ENCODE measurements at regions not wholly inside any gene's neighbourhood (a gene's known extent, or its start where the extent isn't known, plus 50 kb on each side); places are given as distances from the start of the nearest gene placed in this dataset.

- TF ChIP-seq EP300 (IDR thresholded peaks at IDR 0.05; ENCODE audit: borderline replicate concordance) (no peak), FOXM1 (IDR thresholded peaks at IDR 0.05; ENCODE audit: borderline replicate concordance, low read depth) (no peak), TEAD4 (IDR thresholded peaks at IDR 0.05) (no peak), TAF1 (IDR thresholded peaks at IDR 0.05; ENCODE audit: low read depth) (no peak), EGR1 (IDR thresholded peaks at IDR 0.05) (no peak), CREB1 (IDR thresholded peaks at IDR 0.05; ENCODE audit: low read depth) (no peak), USF1 (IDR thresholded peaks at IDR 0.05) (no peak), MAX (IDR thresholded peaks at IDR 0.05) (no peak), ZBTB7A (IDR thresholded peaks at IDR 0.05; ENCODE audit: low read depth) (no peak), RAD21 (IDR thresholded peaks at IDR 0.05; ENCODE audit: low read depth) (no peak), REST (IDR thresholded peaks at IDR 0.05; ENCODE audit: low read depth) (no peak), YY1 (IDR thresholded peaks at IDR 0.05; ENCODE audit: low read depth) (no peak), CEBPB (IDR thresholded peaks at IDR 0.05) (no peak), TCF12 (IDR thresholded peaks at IDR 0.05; ENCODE audit: low read depth) (no peak)
Measured at GRCh38 chr17:77324227-77324626, 183.5 kb downstream of the SEC14L1 start.

- TF ChIP-seq FOXM1 (IDR thresholded peaks at IDR 0.05; ENCODE audit: borderline replicate concordance, low read depth) (no peak), TEAD4 (IDR thresholded peaks at IDR 0.05) (no peak), USF1 (IDR thresholded peaks at IDR 0.05) (no peak), NFIC (IDR thresholded peaks at IDR 0.05) (no peak), RAD21 (IDR thresholded peaks at IDR 0.05; ENCODE audit: low read depth) (no peak), MAX (IDR thresholded peaks at IDR 0.05) (no peak), TCF12 (IDR thresholded peaks at IDR 0.05; ENCODE audit: low read depth) (no peak), TAF1 (IDR thresholded peaks at IDR 0.05; ENCODE audit: low read depth) (no peak), EGR1 (IDR thresholded peaks at IDR 0.05) (no peak), REST (IDR thresholded peaks at IDR 0.05; ENCODE audit: low read depth) (no peak), CREB1 (IDR thresholded peaks at IDR 0.05; ENCODE audit: low read depth) (no peak), ZBTB7A (IDR thresholded peaks at IDR 0.05; ENCODE audit: low read depth) (no peak), CEBPB (IDR thresholded peaks at IDR 0.05) (no peak), EP300 (IDR thresholded peaks at IDR 0.05; ENCODE audit: borderline replicate concordance) (no peak), YY1 (IDR thresholded peaks at IDR 0.05; ENCODE audit: low read depth) (no peak)
Measured at GRCh38 chr17:77325577-77326075, 184.9 kb downstream of the SEC14L1 start.

GRCh38 chr17:77326076-77326591 is 185.4 kb downstream of the SEC14L1 start:
- TF ChIP-seq ZBTB7A (IDR thresholded peaks at IDR 0.05; ENCODE audit: low read depth) = no peak
- no peak for TF ChIP-seq CEBPB (IDR thresholded peaks at IDR 0.05)
- TF ChIP-seq FOXM1 (IDR thresholded peaks at IDR 0.05; ENCODE audit: borderline replicate concordance, low read depth) = no peak
- no peak for TF ChIP-seq MAX (IDR thresholded peaks at IDR 0.05)
- no peak for TF ChIP-seq EP300 (IDR thresholded peaks at IDR 0.05; ENCODE audit: borderline replicate concordance)
- no peak for TF ChIP-seq EGR1 (IDR thresholded peaks at IDR 0.05)
- TF ChIP-seq TEAD4 (IDR thresholded peaks at IDR 0.05) = no peak
- TF ChIP-seq USF1 (IDR thresholded peaks at IDR 0.05) = no peak
- TF ChIP-seq RAD21 (IDR thresholded peaks at IDR 0.05; ENCODE audit: low read depth) = no peak
- TF ChIP-seq TAF1 (IDR thresholded peaks at IDR 0.05; ENCODE audit: low read depth) = no peak
- no peak for TF ChIP-seq YY1 (IDR thresholded peaks at IDR 0.05; ENCODE audit: low read depth)
- TF ChIP-seq TCF12 (IDR thresholded peaks at IDR 0.05; ENCODE audit: low read depth) = no peak

GRCh38 chr17:77326636-77327035 is 185.9 kb downstream of the SEC14L1 start:
- TF ChIP-seq EP300 (IDR thresholded peaks at IDR 0.05; ENCODE audit: borderline replicate concordance) (no peak), CEBPB (IDR thresholded peaks at IDR 0.05) (no peak)

GRCh38 chr17:77327181-77327565 is 186.4 kb downstream of the SEC14L1 start:
- no peak for TF ChIP-seq ZBTB7A (IDR thresholded peaks at IDR 0.05; ENCODE audit: low read depth)
- TF ChIP-seq CEBPB (IDR thresholded peaks at IDR 0.05) = no peak
- no peak for TF ChIP-seq CREB1 (IDR thresholded peaks at IDR 0.05; ENCODE audit: low read depth)
- TF ChIP-seq NFIC (IDR thresholded peaks at IDR 0.05) = no peak
- no peak for TF ChIP-seq YY1 (IDR thresholded peaks at IDR 0.05; ENCODE audit: low read depth)
- TF ChIP-seq REST (IDR thresholded peaks at IDR 0.05; ENCODE audit: low read depth) = no peak
- no peak for TF ChIP-seq FOXM1 (IDR thresholded peaks at IDR 0.05; ENCODE audit: borderline replicate concordance, low read depth)
- no peak for TF ChIP-seq EGR1 (IDR thresholded peaks at IDR 0.05)
- no peak for TF ChIP-seq TAF1 (IDR thresholded peaks at IDR 0.05; ENCODE audit: low read depth)
- TF ChIP-seq TEAD4 (IDR thresholded peaks at IDR 0.05) = no peak
- TF ChIP-seq EP300 (IDR thresholded peaks at IDR 0.05; ENCODE audit: borderline replicate concordance) = no peak
- no peak for TF ChIP-seq MAX (IDR thresholded peaks at IDR 0.05)
- TF ChIP-seq TCF12 (IDR thresholded peaks at IDR 0.05; ENCODE audit: low read depth) = no peak
- no peak for TF ChIP-seq USF1 (IDR thresholded peaks at IDR 0.05)
- TF ChIP-seq RAD21 (IDR thresholded peaks at IDR 0.05; ENCODE audit: low read depth) = no peak

All from Ishikawa (cell line).